GM12878 (cell line): ENCODE measurements at regions not wholly inside any gene's neighbourhood (a gene's known extent, or its start where the extent isn't known, plus 50 kb on each side); places are given as distances from the start of the nearest gene placed in this dataset.

Source experiments
- ATF3 ChIP-seq: IDR thresholded peaks from 2 replicates; pipeline ENCODE4 v1.6.1; 2011; ENCODE audit warnings: low read depth, mild to moderate bottlenecking, low read length, moderate library complexity, borderline replicate concordance; ENCODE audit errors: extremely low read depth
- CBFB ChIP-seq: IDR thresholded peaks from 2 replicates; pipeline ENCODE4 v1.6.1; 2016; ENCODE audit warnings: antibody characterized with exemption, low read depth
- CBX3 ChIP-seq: fragments of 200-600 bp; sonication (generic); IDR thresholded peaks from 2 replicates; pipeline ENCODE4 v1.6.1; 2016; ENCODE audit warnings: low read depth, borderline replicate concordance
- ELK1 ChIP-seq: IDR thresholded peaks from 2 replicates; pipeline ENCODE4 v1.6.1; 2012; ENCODE audit warnings: low read depth, low read length, improper control_type of control experiment
- GATAD2B ChIP-seq: fragments of 450-650 bp; conservative IDR thresholded peaks from 2 replicates; pipeline ENCODE4 v1.6.1; 2017; ENCODE audit warnings: low read depth, mild to moderate bottlenecking, moderate library complexity
- HCFC1 ChIP-seq: fragments of 150-350 bp; IDR thresholded peaks from 2 replicates; pipeline ENCODE4 v1.6.1; 2014; ENCODE audit warnings: low read length
- KLF5 ChIP-seq: fragments of 450-650 bp; IDR thresholded peaks from 2 replicates; pipeline ENCODE4 v1.6.1; 2014; ENCODE audit warnings: mild to moderate bottlenecking; ENCODE audit not compliant: partially characterized antibody
- MEF2A ChIP-seq: IDR thresholded peaks from 2 replicates; pipeline ENCODE4 v1.6.1; 2011; ENCODE audit warnings: low read depth, mild to moderate bottlenecking, low read length, moderate library complexity; ENCODE audit not compliant: insufficient read depth
- PAX8 ChIP-seq: fragments of 450-650 bp; IDR thresholded peaks from 2 replicates; pipeline ENCODE4 v1.6.1; 2017; ENCODE audit warnings: mild to moderate bottlenecking, moderate library complexity
- PRDM15 ChIP-seq: fragments of 450-650 bp; formaldehyde crosslinking; IDR thresholded peaks from 2 replicates; pipeline ENCODE4 v1.4.0; 2020; ENCODE audit warnings: mild to moderate bottlenecking, moderate library complexity
- RAD21 ChIP-seq: IDR thresholded peaks from 2 replicates; pipeline ENCODE4 v1.6.1; 2011; ENCODE audit warnings: mild to moderate bottlenecking, low read depth, low read length, moderate library complexity; ENCODE audit not compliant: insufficient read depth
- RBBP5 ChIP-seq: fragments of 200-600 bp; sonication (generic); conservative IDR thresholded peaks from 2 replicates; pipeline ENCODE4 v1.6.1; 2016
- SKIL ChIP-seq: fragments of 450-650 bp; IDR thresholded peaks from 2 replicates; pipeline ENCODE4 v1.6.1; 2017; ENCODE audit warnings: mild to moderate bottlenecking, low read depth, inconsistent platforms; ENCODE audit not compliant: poor library complexity, severe bottlenecking
- SMC3 ChIP-seq: IDR thresholded peaks from 2 replicates; pipeline ENCODE4 v1.6.1; 2011; ENCODE audit warnings: low read length, improper control_type of control experiment, borderline replicate concordance
- TARDBP ChIP-seq: IDR thresholded peaks from 2 replicates; pipeline ENCODE4 v1.6.1; 2016; ENCODE audit warnings: borderline replicate concordance
- WRNIP1 ChIP-seq: IDR thresholded peaks from 2 replicates; pipeline ENCODE4 v1.6.1; 2011; ENCODE audit warnings: low read depth, low read length, improper control_type of control experiment, borderline replicate concordance
- ZBTB11 ChIP-seq: fragments of 450-650 bp; formaldehyde crosslinking; IDR thresholded peaks from 2 replicates; pipeline ENCODE4 v1.5.0; 2022; ENCODE audit warnings: mild to moderate bottlenecking, missing genetic modification characterization
- ZNF217 ChIP-seq: fragments of 450-650 bp; IDR thresholded peaks from 2 replicates; pipeline ENCODE4 v1.6.1; 2017; ENCODE audit warnings: antibody characterized with exemption, mild to moderate bottlenecking
- ZSCAN29 ChIP-seq: fragments of 450-650 bp; IDR thresholded peaks from 2 replicates; pipeline ENCODE4 v1.6.1; 2017; ENCODE audit warnings: mild to moderate bottlenecking, moderate library complexity

GRCh38 chr6:153511896-153512496 is 380.9 kb upstream of the RGS17 start (continued):
- TF ChIP-seq PRDM15 (CRISPR knock-in tag) (no peak), PAX8 (no peak), WRNIP1 (no peak), TARDBP (no peak), HCFC1 (no peak), GATAD2B (no peak), RBBP5 (no peak), CBFB (no peak), ZNF217 (no peak), ATF3 (no peak), CBX3 (no peak), ZSCAN29 (no peak), RAD21 (peak; percentile 53), SMC3 (peak; percentile 54; the same call in 1 of the 2 replicates), KLF5 (no peak), SKIL (no peak), MEF2A (no peak), ZBTB11 (no peak), ELK1 (no peak)
